Endothelial cell of hepatic sinusoid (primary cell): ENCODE measurements at regions not wholly inside any gene's neighbourhood (a gene's known extent, or its start where the extent isn't known, plus 50 kb on each side); places are given as distances from the start of the nearest gene placed in this dataset.
"Not testable (repeated sequence)": the region's sequence is repeated elsewhere in the genome, so short reads cannot be mapped to it uniquely, and the experiment has no call there.

Source experiments
- in situ Hi-C: cut with HindIII; loops from 2 replicates; pipeline ENCODE4 v1.10.0; 2017; ENCODE audit warnings: low sequenced_read_pairs

- in situ Hi-C loops, result no loop called here
These were observed 149.2 kb upstream of the RAI2 start for GRCh38 chrX:18010253-18010652.

GRCh38 chrX:18003876-18004275, 142.8 kb upstream of the RAI2 start:
- in situ Hi-C loops, result no loop called here

GRCh38 chrX:18002791-18003190, 141.7 kb upstream of the RAI2 start:
- in situ Hi-C loops, result no loop called here

GRCh38 chrX:17994429-17994828, 133.3 kb upstream of the RAI2 start:
- in situ Hi-C loops, result no loop called here

GRCh38 chrX:17993062-17993461, 132.0 kb upstream of the RAI2 start:
- in situ Hi-C loops, result no loop called here

- in situ Hi-C loops, result no loop called here
These were observed 129.4 kb upstream of the RAI2 start for GRCh38 chrX:17990532-17990931.

- in situ Hi-C loops, result no loop called here
These were observed 126.7 kb upstream of the RAI2 start for GRCh38 chrX:17987783-17988182.

- in situ Hi-C loops, result no loop called here
These were observed 125.9 kb upstream of the RAI2 start for GRCh38 chrX:17986977-17987376.

GRCh38 chrX:17986440-17986839, 125.3 kb upstream of the RAI2 start:
- in situ Hi-C loops, result no loop called here

GRCh38 chrX:17984415-17984814, 123.3 kb upstream of the RAI2 start:
- in situ Hi-C loops, result no loop called here

- in situ Hi-C loops, result no loop called here
These were observed 122.3 kb upstream of the RAI2 start for GRCh38 chrX:17983389-17983788.

- in situ Hi-C loops, result no loop called here
These were observed 116.6 kb upstream of the RAI2 start for GRCh38 chrX:17977696-17978095.

GRCh38 chrX:17976955-17977354, 115.9 kb upstream of the RAI2 start:
- in situ Hi-C loops, result no loop called here

- in situ Hi-C loops, result not testable (repeated sequence)
These were observed 114.3 kb upstream of the RAI2 start for GRCh38 chrX:17975349-17975748.

GRCh38 chrX:17968367-17968766, 107.3 kb upstream of the RAI2 start:
- in situ Hi-C loops, result no loop called here

GRCh38 chrX:17967888-17968287, 106.8 kb upstream of the RAI2 start:
- in situ Hi-C loops, result no loop called here

- in situ Hi-C loops, result loop anchor here (5.0 kb wide), 1 partner anchor 38 kb away; no protein-coding TSS in a partner anchor
These were observed 103.8 kb upstream of the RAI2 start for GRCh38 chrX:17964871-17965270.

GRCh38 chrX:17960891-17961290, 99.8 kb upstream of the RAI2 start:
- in situ Hi-C loops, result loop anchor here (5.0 kb wide), 1 partner anchor 34 kb away; no protein-coding TSS in a partner anchor

- in situ Hi-C loops, result no loop called here
These were observed 83.9 kb upstream of the RAI2 start for GRCh38 chrX:17944833-17945497.

GRCh38 chrX:17941171-17941570, 80.1 kb upstream of the RAI2 start:
- in situ Hi-C loops, result not testable (repeated sequence)

- in situ Hi-C loops, result no loop called here
These were observed 78.6 kb upstream of the RAI2 start for GRCh38 chrX:17939724-17940123.

GRCh38 chrX:17933856-17934255, 72.8 kb upstream of the RAI2 start:
- in situ Hi-C loops, result no loop called here

- in situ Hi-C loops, result no loop called here
These were observed 71.7 kb upstream of the RAI2 start for GRCh38 chrX:17932781-17933180.
